Ascending aorta (tissue), 2 donors: ENCODE measurements at regions not wholly inside any gene's neighbourhood (a gene's known extent, or its start where the extent isn't known, plus 50 kb on each side); places are given as distances from the start of the nearest gene placed in this dataset.

ENCODE experiments used
- DNase-seq, 2 donors: peaks; one replicate each; pipeline ENCODE4 v3.0.0-alpha.2; 2019; ENCODE audit warnings: low spot score in 2 of 2
- H3K27ac ChIP-seq, 2 donors: fragments of 200-600 bp; sonication (generic); one replicate each; pipeline ENCODE4 v1.5.1; 2016 to 2017; ENCODE audit warnings: mild to moderate bottlenecking in 1 of 2
- H3K27me3 ChIP-seq: fragments of 200-600 bp; sonication (generic); one replicate; pipeline ENCODE4 v1.5.1; 2017
- H3K36me3 ChIP-seq, 2 donors: fragments of 200-600 bp; sonication (generic); one replicate each; pipeline ENCODE4 v1.5.1; 2016
- H3K4me1 ChIP-seq, 2 donors: fragments of 200-600 bp; sonication (generic); one replicate each; pipeline ENCODE4 v1.5.1; 2016 to 2017; ENCODE audit warnings: mild to moderate bottlenecking in 1 of 2
- H3K4me3 ChIP-seq, 2 donors: fragments of 200-600 bp; sonication (generic); one replicate each; pipeline ENCODE4 v1.5.1; 2016 to 2017; ENCODE audit warnings: mild to moderate bottlenecking in 1 of 2
- H3K9me3 ChIP-seq, 2 donors: fragments of 200-600 bp; sonication (generic); one replicate each; pipeline ENCODE4 v1.5.1; 2016
- intact Hi-C: fragments of 100-400 bp; cut with DNase I; formaldehyde crosslinking; loops from one replicate; pipeline ENCODE4 v1.15.1; 2023
- TF ChIP-seq, protein P1 (sequence below), 3 experiments: fragments of 200-600 bp in 2 of 3; fragments of 450-650 bp in 1 of 3; sonication (generic) in 2 of 3; IDR thresholded peaks; one replicate each; pipeline ENCODE4 v1.5.1; 2016 to 2019; ENCODE audit warnings: antibody characterized with exemption in 3 of 3, mild to moderate bottlenecking in 1 of 3, moderate library complexity in 1 of 3

DNA sequence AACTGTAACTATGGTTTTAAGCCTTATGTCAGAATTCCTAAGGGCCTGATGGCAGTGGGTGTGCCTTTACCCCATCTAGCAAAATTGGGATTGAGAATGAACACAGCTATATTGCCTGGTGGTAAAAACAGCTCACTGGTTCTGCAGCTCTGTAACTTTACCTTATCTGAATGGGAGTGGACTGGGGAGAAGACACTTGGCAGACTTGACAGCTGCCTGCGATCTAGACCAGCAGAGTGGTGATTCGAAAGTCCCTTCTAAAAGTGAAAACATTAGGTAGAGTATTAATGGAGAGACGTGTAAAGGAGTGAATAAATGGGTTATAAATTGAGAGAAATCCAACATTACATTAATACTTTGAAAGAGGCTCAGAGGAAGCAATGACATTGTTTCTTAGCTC, 289.1 kb upstream of the EDIL3 start:
- TF ChIP-seq, protein P1, sequence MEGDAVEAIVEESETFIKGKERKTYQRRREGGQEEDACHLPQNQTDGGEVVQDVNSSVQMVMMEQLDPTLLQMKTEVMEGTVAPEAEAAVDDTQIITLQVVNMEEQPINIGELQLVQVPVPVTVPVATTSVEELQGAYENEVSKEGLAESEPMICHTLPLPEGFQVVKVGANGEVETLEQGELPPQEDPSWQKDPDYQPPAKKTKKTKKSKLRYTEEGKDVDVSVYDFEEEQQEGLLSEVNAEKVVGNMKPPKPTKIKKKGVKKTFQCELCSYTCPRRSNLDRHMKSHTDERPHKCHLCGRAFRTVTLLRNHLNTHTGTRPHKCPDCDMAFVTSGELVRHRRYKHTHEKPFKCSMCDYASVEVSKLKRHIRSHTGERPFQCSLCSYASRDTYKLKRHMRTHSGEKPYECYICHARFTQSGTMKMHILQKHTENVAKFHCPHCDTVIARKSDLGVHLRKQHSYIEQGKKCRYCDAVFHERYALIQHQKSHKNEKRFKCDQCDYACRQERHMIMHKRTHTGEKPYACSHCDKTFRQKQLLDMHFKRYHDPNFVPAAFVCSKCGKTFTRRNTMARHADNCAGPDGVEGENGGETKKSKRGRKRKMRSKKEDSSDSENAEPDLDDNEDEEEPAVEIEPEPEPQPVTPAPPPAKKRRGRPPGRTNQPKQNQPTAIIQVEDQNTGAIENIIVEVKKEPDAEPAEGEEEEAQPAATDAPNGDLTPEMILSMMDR (IDR thresholded peaks at IDR 0.05) = no peak
- DNase-seq = no peak
- intact Hi-C loops = no loop called here
- H3K27me3 ChIP-seq = no peaks in the 10 kb centered on the region
- no peaks in the 10 kb centered on the region for H3K4me1 ChIP-seq
- no peak overlapping the region for H3K4me3 ChIP-seq
- peaks cover 0 to 2% of the 10 kb centered on the region in 2 donors for H3K9me3 ChIP-seq
- no peaks in the 10 kb centered on the region for H3K36me3 ChIP-seq
- no peak overlapping the region for H3K27ac ChIP-seq

DNA sequence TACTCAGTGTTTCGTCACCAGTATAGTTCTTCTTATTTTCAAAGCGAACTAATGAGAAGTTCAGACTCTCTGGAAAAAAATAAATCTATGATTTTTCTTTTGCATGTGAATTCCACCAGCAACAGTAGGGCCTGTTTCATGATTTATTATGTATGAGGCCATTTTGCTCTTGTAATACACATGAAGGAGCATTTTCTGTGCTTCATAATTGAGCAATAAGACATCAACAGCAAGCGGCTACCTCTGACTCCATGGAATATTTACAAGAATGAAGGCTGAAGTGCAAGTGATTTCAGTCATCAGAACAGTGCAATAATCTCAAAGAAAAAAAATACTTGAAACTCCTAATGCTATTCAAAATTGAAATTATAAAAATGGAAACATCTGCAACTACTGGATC, 282.9 kb upstream of the EDIL3 start:
- no peak for DNase-seq
- no peaks in the 10 kb centered on the region for H3K27me3 ChIP-seq
- no peaks in the 10 kb centered on the region for H3K36me3 ChIP-seq
- no peak overlapping the region for H3K27ac ChIP-seq
- H3K9me3 ChIP-seq = peaks cover 0 to 2% of the 10 kb centered on the region in 2 donors
- H3K4me3 ChIP-seq = no peak overlapping the region
- intact Hi-C loops = no loop called here
- TF ChIP-seq, protein P1 (IDR thresholded peaks at IDR 0.05) = no peak
- no peaks in the 10 kb centered on the region for H3K4me1 ChIP-seq

- DNase-seq = no peak
- Histone ChIP-seq H3K36me3 (no peaks in the 10 kb centered on the region), H3K4me1 (no peaks in the 10 kb centered on the region), H3K27ac (no peak overlapping the region), H3K4me3 (no peak overlapping the region), H3K27me3 (no peaks in the 10 kb centered on the region), H3K9me3 (no peaks in the 10 kb centered on the region)
- TF ChIP-seq, protein P1 (IDR thresholded peaks at IDR 0.05) = no peak
- intact Hi-C loops = no loop called here
Observed at GRCh38 chr5:84650429-84650828, 265.7 kb upstream of the EDIL3 start.

- no peak for DNase-seq
- TF ChIP-seq, protein P1 (IDR thresholded peaks at IDR 0.05) = no peak
- intact Hi-C loops = no loop called here
- no peaks in the 10 kb centered on the region for H3K4me1 ChIP-seq
- no peaks in the 10 kb centered on the region for H3K9me3 ChIP-seq
- no peak overlapping the region for H3K4me3 ChIP-seq
- no peaks in the 10 kb centered on the region for H3K27me3 ChIP-seq
- no peak overlapping the region for H3K27ac ChIP-seq
- H3K36me3 ChIP-seq = no peaks in the 10 kb centered on the region
Observed at GRCh38 chr5:84647581-84647980, 262.9 kb upstream of the EDIL3 start.

GRCh38 chr5:84642795-84643194, 258.1 kb upstream of the EDIL3 start:
- no peaks in the 10 kb centered on the region for H3K36me3 ChIP-seq
- no peaks in the 10 kb centered on the region for H3K4me1 ChIP-seq
- H3K4me3 ChIP-seq = no peak overlapping the region
- intact Hi-C loops = no loop called here
- TF ChIP-seq, protein P1 (IDR thresholded peaks at IDR 0.05) = no peak
- no peaks in the 10 kb centered on the region for H3K9me3 ChIP-seq
- no peaks in the 10 kb centered on the region for H3K27me3 ChIP-seq
- H3K27ac ChIP-seq = no peak overlapping the region
- DNase-seq = no peak

- no peaks in the 10 kb centered on the region for H3K27me3 ChIP-seq
- H3K27ac ChIP-seq = no peak overlapping the region
- DNase-seq = no peak
- no peaks in the 10 kb centered on the region for H3K4me1 ChIP-seq
- H3K4me3 ChIP-seq = no peak overlapping the region
- TF ChIP-seq, protein P1 (IDR thresholded peaks at IDR 0.05) = no peak
- H3K36me3 ChIP-seq = no peaks in the 10 kb centered on the region
- intact Hi-C loops = no loop called here
- H3K9me3 ChIP-seq = no peaks in the 10 kb centered on the region
Observed at GRCh38 chr5:84642324-84642723, 257.6 kb upstream of the EDIL3 start.
